OCI-M2 (cell line): ENCODE measurements at regions not wholly inside any gene's neighbourhood (a gene's known extent, or its start where the extent isn't known, plus 50 kb on each side); places are given as distances from the start of the nearest gene placed in this dataset.
A peak's percentile ranks its signal among the peaks of the same experiment; 100 is the strongest.
"Not testable (repeated sequence)": the region's sequence is repeated elsewhere in the genome, so short reads cannot be mapped to it uniquely, and the experiment has no call there.

Experiments used
- DNase-seq: peaks from one replicate; lab custom pipeline; 2025; ENCODE audit not compliant: unreplicated experiment; lab: John Stamatoyannopoulos, UW

DNA sequence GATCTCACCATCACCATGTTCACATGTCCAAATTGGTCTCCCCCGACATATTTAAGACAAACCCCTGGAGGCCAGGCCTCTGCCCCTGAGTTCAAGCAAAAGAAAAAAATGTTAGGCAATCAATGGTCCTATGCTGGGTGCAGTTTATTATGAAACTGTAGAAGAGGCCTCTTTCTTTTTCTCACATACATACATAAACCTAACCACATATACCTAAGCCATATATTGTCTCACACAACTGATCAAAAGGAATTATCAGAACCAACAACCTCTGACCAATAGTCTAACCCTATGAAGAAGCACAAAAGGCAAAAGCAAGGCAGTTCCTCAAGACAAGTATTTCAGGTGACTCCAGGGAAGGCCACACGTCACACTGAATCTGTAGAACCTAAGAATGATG lies 49.9 kb downstream of the ILRUN start:
- DNase-seq = no peak

- DNase-seq = no peak
Observed at GRCh38 chr6:34645627-34646026, 50.9 kb downstream of the ILRUN start.

- DNase-seq = no peak
Observed at GRCh38 chr6:34644716-34645115, 51.9 kb downstream of the ILRUN start.

DNA sequence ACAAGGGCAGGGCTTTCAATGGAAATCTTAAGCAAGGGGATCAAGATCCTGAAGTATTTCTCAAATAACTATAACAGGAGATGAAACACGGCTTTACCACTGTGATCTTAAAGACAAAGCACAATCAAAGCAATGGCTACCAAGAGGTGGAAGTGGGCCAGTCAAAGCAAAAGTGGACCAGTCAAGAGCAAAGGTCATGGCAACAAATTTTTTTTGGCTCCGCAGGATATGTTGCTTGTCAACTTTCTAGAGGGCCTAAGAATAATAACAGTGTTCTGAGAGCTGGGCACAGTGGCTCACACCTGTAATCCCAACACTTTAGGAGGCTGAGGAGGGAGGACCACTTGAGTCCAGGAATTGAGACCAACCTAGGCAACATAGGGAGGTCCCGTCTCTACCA lies 54.1 kb downstream of the ILRUN start:
- no peak for DNase-seq

DNA sequence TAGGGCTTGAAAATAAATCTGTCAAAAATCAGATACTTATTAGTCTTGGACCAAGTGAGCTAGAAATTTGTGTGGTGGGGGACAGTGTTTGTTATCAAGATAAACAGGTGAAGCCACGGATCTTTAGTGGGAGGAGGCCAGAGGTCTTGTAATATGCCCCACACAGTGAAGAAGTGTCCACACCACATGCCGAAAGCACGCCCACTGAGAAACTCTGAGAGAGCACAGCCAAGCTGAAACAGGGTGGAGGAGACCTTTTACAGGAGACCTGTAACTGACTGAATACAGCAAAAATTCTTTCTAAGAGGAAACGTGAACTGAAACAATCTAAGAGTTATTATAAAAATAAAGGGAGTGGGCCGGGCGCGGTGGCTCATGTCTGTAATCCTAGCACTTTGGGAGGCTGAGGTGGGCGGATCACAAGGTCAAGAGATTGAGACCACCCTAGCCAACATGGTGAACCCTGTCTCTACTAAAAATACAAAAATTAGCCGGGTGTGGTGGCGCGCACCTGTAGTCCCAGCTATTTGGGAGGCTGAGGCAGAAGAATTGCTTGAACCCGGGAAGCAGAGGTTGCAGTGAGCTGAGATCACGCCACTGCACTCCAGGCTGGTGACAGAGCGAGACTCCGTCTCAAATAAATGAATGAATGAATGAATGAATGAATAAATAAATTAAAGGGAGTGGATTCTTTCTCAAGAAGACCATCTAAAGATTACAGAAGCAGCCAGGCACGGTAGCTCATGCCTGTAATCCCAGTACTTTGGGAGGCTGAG lies 56.3 kb downstream of the ILRUN start:
- DNase-seq = not testable (repeated sequence)

DNA sequence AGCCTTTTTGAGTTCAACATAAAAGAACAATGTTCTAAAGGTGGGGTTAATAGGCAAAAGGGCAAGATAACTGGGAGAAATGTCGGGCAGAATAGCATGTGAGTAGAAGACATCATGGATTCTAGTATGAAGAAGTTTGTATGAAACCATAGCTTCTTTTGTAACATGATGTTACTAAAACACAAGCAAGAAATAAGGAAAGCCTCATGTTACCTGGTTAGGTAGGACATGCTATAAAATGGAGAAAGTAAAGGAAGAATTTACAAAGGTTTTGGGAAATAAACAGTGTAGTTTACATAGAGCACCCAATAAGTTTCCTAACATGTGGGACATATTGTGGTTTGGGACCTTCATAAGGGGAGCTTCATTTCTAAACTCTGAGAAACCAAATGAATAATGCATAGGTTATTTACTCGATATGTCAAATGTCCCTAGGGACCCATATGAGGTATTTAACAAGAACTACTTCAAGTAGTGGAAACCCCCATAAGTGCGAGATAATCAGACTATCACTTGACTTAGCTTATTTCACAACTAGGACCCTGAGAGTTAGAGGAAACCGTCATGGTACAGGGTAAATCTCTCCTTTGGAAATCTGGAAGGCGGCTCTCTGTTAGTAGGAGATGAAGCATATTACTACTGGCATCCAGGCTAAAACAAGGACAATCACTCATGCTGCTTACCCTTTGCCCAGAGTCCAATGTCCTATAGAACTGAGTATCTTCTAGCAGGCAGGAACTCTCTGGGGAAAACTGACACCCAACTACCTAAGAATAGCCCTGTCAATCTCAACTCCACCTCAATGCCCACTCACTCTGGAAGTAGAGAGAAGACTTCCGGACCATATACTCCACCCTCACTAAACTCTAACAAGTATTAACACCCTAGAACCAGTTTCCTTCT lies 57.5 kb downstream of the ILRUN start:
- DNase-seq = no peak

DNA sequence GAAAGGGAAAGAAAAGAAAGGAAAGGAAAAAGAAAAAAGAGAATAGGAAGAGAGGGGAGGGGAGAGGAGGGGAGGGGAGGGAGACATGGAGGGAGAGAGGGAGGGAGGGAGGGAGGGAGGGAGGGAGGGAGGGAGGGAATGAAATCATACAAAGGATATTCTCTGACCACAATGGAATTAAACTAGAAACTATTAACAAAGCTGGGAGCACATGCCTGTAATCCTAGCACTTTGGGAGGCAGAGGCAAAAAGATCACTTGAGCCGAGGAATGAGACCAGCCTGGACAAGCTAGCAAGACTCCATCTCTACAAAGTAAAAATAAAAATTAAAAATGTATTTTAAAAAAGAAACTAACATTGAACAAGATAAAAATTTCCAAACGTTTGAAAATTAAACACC lies 62.8 kb downstream of the ILRUN start:
- DNase-seq = no peak

GRCh38 chr6:34633256-34633655 lies 63.3 kb downstream of the ILRUN start:
- no peak for DNase-seq

DNA sequence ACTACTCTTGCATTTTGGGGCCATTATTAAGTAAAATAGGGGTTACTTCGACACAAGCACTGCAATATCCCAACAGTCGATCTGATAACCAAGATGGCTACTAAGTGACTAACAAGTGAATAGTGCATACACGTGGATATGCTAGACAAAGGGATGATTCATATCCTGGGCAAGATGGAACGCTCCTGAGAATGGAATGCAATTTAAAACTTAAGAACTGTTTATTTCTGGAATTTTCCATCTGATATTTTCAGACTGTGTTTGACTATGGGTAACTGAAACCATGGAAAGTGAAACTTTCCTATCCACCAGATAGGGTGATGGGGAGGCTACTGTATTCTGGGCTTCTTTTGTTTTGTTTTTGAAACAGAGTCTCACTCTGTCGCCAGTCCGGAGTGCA lies 66.5 kb downstream of the ILRUN start:
- DNase-seq = no peak

DNA sequence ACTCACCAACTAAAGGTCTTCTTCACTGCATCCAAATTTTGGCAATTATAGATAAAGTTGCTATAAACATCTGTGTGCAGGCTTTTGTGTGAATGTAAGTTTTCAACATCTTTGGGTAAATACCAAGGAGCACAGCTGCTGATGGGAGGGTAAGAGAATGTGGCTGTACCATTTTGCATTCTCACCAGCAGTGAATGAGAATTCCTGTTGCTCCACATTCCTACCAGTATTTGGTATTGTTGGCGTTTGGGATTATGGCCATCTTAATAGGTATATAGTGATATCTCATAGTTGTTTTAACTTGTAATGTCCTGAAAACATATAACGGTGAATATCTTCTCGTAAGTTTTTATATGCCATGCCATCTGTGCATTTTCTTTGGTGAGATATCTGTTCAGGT lies 69.3 kb downstream of the ILRUN start:
- no peak for DNase-seq

DNA sequence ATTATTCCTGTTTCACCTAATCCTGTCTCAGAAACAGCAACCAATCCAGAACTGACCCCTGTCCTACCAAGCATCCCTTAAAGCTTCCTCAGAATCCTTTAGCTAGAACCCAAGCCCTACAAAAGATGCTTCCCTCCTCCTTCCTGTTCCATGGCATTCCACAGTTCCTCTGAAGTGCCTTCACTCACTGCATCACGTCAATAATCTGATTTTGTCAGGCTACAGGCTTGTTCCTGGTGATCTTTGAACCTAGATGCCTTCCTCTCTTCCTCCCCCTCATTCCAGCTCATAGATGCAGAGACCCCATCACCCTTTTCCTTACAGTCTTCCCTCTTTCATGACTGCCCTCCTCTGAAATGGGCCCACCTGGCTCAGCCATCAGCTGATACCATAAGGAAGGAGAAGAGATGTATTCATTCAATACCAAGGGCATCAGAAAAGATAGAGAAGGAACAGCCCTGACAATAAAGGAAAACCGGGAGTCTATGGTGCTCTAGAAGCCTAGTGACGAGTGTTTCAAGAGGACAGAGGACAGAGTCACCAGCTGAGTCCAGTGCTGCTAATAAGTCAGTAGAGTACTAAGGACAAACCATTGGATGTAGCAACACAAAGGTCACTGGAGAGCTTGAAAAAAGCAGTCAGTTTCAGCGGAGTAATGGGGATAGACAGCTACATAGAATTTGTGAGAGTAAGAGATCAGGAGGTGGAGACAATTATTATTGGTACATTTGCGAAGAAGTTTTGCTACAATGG lies 62.5 kb upstream of the SPDEF start:
- no peak for DNase-seq

DNA sequence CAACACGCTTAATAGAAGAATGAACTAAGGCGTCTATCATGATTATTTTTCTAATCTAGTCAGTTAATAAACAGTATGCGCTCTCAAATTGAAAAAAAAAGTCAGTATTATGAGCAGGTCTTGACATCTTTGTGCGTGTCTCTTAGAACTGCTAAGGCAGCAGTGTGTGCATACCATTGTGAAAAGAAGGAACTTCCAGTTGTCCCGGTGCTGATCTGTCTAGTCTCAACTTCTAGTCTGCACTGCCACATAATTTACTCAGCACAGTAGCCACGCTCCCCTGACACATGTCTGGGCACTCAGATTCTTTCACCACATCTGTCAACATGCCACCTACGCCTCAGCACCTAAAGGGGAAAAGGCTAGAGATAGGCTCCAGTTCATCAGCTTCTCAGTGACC lies 61.1 kb upstream of the SPDEF start:
- no peak for DNase-seq

DNA sequence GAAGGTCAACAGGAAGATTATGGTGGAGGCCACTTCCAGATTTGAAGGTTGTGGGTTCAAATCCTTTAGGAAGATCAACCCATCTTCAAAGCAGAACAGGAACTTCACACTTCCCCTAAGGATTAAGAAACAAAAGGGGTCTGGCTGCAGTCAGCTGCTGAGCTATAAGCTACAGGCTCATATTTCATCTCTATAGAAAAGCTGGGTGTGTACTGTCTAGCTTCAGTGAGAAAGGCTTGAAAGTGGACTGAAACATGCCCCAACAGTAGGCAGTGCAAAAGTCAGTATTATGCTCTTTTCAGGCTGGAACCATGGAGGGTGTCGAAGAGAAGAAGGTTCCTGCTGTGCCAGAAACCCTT lies 60.1 kb upstream of the SPDEF start:
- no peak for DNase-seq

DNA sequence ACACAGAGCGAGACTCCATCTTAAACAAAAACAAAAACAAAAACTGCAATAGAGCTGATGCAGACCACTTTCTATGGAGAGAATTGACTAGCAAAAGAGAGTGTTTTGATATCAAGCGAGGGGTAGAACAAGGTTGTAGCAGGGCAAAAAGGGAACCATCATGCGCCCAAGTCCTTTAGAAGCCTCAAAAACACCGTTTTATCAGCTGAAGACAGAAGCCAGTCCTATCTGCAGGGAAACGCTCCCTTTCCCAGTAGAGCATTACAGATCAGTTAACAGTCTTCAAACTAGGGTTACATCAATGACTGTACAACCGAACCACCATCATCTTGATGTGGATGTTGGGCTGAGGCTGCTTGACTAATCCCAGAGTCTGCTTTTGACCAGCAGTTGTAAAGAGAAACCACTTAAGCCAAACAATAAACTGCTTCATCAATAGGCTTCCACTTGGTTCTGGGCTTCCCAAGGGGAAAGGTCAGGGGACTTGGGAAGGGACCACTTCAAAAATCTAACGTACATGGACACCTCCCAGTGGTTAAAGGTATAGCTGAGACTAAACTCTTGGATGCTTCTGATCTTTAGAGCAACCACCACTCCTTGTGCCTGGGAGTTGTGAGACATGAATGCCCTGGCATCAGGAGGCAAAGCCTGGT lies 59.6 kb upstream of the SPDEF start:
- peak; percentile 72 for DNase-seq

DNA sequence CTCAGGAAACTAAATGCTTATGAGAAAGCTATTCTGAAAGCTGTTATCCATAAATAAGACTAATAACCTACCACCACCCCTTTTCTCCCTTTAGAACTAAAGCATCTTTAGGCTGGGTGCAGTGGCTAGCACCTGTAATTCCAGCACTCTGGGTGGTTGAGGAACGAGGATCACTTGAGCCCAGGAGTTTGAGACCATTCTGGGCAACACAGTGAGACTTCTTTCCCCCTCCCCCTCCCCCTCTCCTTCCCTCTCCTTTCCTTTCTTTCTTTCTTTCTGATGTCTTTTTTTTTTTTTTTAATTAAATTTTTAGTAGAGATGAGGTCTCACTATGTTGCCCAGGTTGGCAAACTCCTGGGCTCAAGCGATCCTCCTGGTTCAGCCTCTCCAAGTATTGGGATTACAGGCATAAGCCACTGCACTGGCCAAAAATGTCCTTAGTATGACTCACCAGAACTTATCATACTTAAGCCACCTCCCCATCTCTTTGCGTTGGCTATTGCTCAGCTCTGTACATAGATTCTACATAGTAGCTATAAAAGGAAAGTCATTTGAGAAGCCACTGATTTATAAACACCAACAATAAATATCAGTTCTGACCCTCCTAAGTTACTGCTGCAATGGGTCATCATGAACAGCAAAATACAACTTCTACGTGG lies 54.8 kb upstream of the SPDEF start:
- peak; percentile 16 for DNase-seq

DNA sequence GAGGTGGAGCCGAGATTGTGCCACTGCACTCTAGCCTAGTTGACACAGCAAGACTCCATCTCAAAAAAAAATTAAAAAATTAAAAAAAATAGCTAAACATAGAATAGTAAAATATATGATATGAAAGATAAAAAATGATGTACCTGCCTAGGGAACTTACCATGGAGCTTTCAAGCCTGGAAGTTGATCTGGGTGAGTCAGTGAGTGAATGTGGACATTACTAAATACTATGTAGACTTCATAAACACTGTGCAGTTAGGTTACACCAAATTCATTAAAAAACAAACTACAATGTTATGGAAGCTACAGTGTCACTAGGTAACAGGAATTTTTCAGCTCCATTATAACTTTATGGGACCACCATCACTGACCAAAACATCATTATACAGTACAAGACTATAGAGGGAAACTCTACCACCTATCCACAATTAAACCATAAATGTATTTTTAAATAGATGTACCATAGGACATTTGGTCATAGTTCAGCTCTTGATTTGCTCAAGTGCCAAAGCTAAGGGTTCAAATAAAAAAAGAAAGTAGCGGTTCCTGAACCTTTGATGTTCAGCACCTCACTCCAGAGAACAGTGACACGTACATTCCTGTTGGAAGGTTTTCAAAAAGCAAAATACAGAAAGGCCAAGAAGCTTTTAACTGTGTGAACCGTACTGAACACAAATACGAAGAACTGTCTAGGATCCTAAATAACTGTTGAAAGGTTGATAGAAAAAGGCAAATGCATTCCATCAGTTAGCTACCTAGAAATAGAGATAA lies 52.4 kb upstream of the SPDEF start:
- no peak for DNase-seq

GRCh38 chr6:34606477-34607265 lies 50.5 kb upstream of the SPDEF start:
- no peak for DNase-seq
